Loucy (cell line): ENCODE measurements at regions not wholly inside any gene's neighbourhood (a gene's known extent, or its start where the extent isn't known, plus 50 kb on each side); places are given as distances from the start of the nearest gene placed in this dataset.

Experiments
- H2AFZ ChIP-seq: fragments of 200-600 bp; sonication (generic); 2 replicates; pipeline ENCODE4 v1.6.0; 2016; ENCODE audit warnings: antibody characterized with exemption, mild to moderate bottlenecking, low read length, moderate library complexity
- H3F3A ChIP-seq: fragments of 200-600 bp; 2 replicates; pipeline ENCODE4 v1.6.0; 2016; ENCODE audit warnings: antibody characterized with exemption, low read depth, mild to moderate bottlenecking
- H3K27me3 ChIP-seq: fragments of 200-600 bp; sonication (generic); 2 replicates; pipeline ENCODE4 v1.6.1; 2014; ENCODE audit warnings: low read length, mild to moderate bottlenecking; ENCODE audit not compliant: insufficient read depth, poor library complexity, severe bottlenecking
- H3K36me3 ChIP-seq: fragments of 200-600 bp; sonication (generic); 2 replicates; pipeline ENCODE4 v1.6.1; 2016; ENCODE audit warnings: low read length; ENCODE audit not compliant: insufficient read depth
- H3K4me1 ChIP-seq: fragments of 200-600 bp; sonication (generic); 2 replicates; pipeline ENCODE4 v1.5.1; 2014; ENCODE audit warnings: low read length, mild to moderate bottlenecking; ENCODE audit not compliant: insufficient read depth, poor library complexity, severe bottlenecking
- H3K4me2 ChIP-seq: fragments of 200-600 bp; sonication (generic); 2 replicates; pipeline ENCODE4 v1.6.0; 2014; ENCODE audit warnings: antibody characterized with exemption, low read length, low read depth, mild to moderate bottlenecking; ENCODE audit not compliant: poor library complexity, severe bottlenecking
- H3K4me3 ChIP-seq: fragments of 200-600 bp; sonication (generic); 2 replicates; pipeline ENCODE4 v1.5.1; 2014; ENCODE audit warnings: low read length, mild to moderate bottlenecking, mixed read lengths; ENCODE audit not compliant: poor library complexity, severe bottlenecking
- H3K79me2 ChIP-seq: fragments of 200-600 bp; sonication (generic); 2 replicates; pipeline ENCODE4 v1.6.1; 2014; ENCODE audit warnings: low read length; ENCODE audit not compliant: insufficient read depth
- H3K9ac ChIP-seq: fragments of 200-600 bp; sonication (generic); 2 replicates; pipeline ENCODE4 v1.6.0; 2014; ENCODE audit warnings: mild to moderate bottlenecking, low read depth, low read length, moderate library complexity; ENCODE audit not compliant: poor library complexity, severe bottlenecking
- H3K9me2 ChIP-seq: fragments of 200-600 bp; sonication (generic); replicated peaks from 2 replicates; pipeline ENCODE4 v1.6.1; 2016; ENCODE audit warnings: low read depth, low read length, mixed read lengths
- H3K9me3 ChIP-seq: fragments of 200-600 bp; sonication (generic); 2 replicates; pipeline ENCODE4 v1.6.1; 2014; ENCODE audit warnings: mild to moderate bottlenecking, antibody characterized with exemption, low read length, low read depth; ENCODE audit not compliant: insufficient read depth
- H4K20me1 ChIP-seq: fragments of 200-600 bp; sonication (generic); 2 replicates; pipeline ENCODE4 v1.6.0; 2014; ENCODE audit warnings: antibody characterized with exemption, low read length, mild to moderate bottlenecking; ENCODE audit not compliant: insufficient read depth, poor library complexity, severe bottlenecking
- CTCF ChIP-seq: fragments of 200-600 bp; sonication (generic); conservative IDR thresholded peaks from 2 replicates; pipeline ENCODE4 v1.5.1; 2014; ENCODE audit warnings: mild to moderate bottlenecking, antibody characterized with exemption, low read length
- EZH2phosphoT487 ChIP-seq: fragments of 200-600 bp; IDR thresholded peaks from 2 replicates; pipeline ENCODE4 v1.6.1; 2018; ENCODE audit warnings: antibody characterized with exemption, mild to moderate bottlenecking, moderate library complexity, borderline replicate concordance

GRCh38 chr6:92329208-92329847 lies 1090.0 kb downstream of the EPHA7 start:
- Histone ChIP-seq H3F3A (no peaks in the 10 kb centered on the region), H3K36me3 (no peaks in the 10 kb centered on the region), H3K79me2 (no peaks in the 10 kb centered on the region), H3K9ac (no peak overlapping the region), H3K4me1 (no peaks in the 10 kb centered on the region), H3K27me3 (no peaks in the 10 kb centered on the region), H3K4me3 (no peak overlapping the region), H3K9me3 (no peaks in the 10 kb centered on the region; the same call in 1 of the 2 replicates), H3K4me2 (no peak overlapping the region), H3K9me2 (no peaks in the 10 kb centered on the region), H2AFZ (no peak overlapping the region), H4K20me1 (no peaks in the 10 kb centered on the region)
- TF ChIP-seq CTCF: no peak
- TF ChIP-seq EZH2phosphoT487: no peak

- Histone ChIP-seq H3K9me3 (no peaks in the 10 kb centered on the region), H3K9ac (no peak overlapping the region), H3K27me3 (no peaks in the 10 kb centered on the region), H4K20me1 (no peaks in the 10 kb centered on the region), H3F3A (no peaks in the 10 kb centered on the region), H3K36me3 (no peaks in the 10 kb centered on the region), H3K4me3 (no peak overlapping the region), H3K9me2 (no peaks in the 10 kb centered on the region), H3K79me2 (no peaks in the 10 kb centered on the region), H3K4me2 (no peak overlapping the region), H3K4me1 (no peaks in the 10 kb centered on the region), H2AFZ (no peak overlapping the region)
- no peak for TF ChIP-seq CTCF
- TF ChIP-seq EZH2phosphoT487: no peak
These were observed 1104.0 kb downstream of the EPHA7 start for GRCh38 chr6:92315312-92315711.

GRCh38 chr6:92297101-92297500 lies 1122.3 kb downstream of the EPHA7 start:
- no peaks in the 10 kb centered on the region for H4K20me1 ChIP-seq
- no peaks in the 10 kb centered on the region for H3K36me3 ChIP-seq
- no peaks in the 10 kb centered on the region for H3K4me1 ChIP-seq

More at GRCh38 chr6:92297101-92297500, 1122.3 kb downstream of the EPHA7 start:
- TF ChIP-seq EZH2phosphoT487: no peak
- TF ChIP-seq CTCF: no peak
- Histone ChIP-seq H3K79me2 (no peaks in the 10 kb centered on the region), H3K9me2 (no peaks in the 10 kb centered on the region), H3F3A (no peaks in the 10 kb centered on the region), H3K4me2 (no peak overlapping the region), H3K27me3 (no peaks in the 10 kb centered on the region), H2AFZ (no peak overlapping the region), H3K9me3 (peaks cover 2% of the 10 kb centered on the region; the same call in 1 of the 2 replicates), H3K4me3 (no peak overlapping the region), H3K9ac (no peak overlapping the region)
